HG02623 (cell line): ENCODE measurements at regions not wholly inside any gene's neighbourhood (a gene's known extent, or its start where the extent isn't known, plus 50 kb on each side); places are given as distances from the start of the nearest gene placed in this dataset.
"Not testable (repeated sequence)": the region's sequence is repeated elsewhere in the genome, so short reads cannot be mapped to it uniquely, and the experiment has no call there.

ENCODE experiments used
- ATAC-seq: cut with Tn5 transposase; IDR thresholded peaks from one replicate; pipeline ENCODE4 v1.9.1; 2021; ENCODE audit warnings: moderate library complexity; ENCODE audit not compliant: unreplicated experiment

GRCh38 chr21:28725396-28725795 is 267.3 kb downstream of the LTN1 start:
- no peak for ATAC-seq

- no peak for ATAC-seq
These were observed 269.0 kb downstream of the LTN1 start for GRCh38 chr21:28723646-28724045.

GRCh38 chr21:28719723-28720122 is 273.0 kb downstream of the LTN1 start:
- no peak for ATAC-seq

GRCh38 chr21:28714777-28715464 is 277.8 kb downstream of the LTN1 start:
- ATAC-seq, result no peak

- ATAC-seq, result no peak
These were observed 280.3 kb downstream of the LTN1 start for GRCh38 chr21:28712411-28712810.

- no peak for ATAC-seq
These were observed 287.1 kb downstream of the LTN1 start for GRCh38 chr21:28705616-28706015.

- ATAC-seq, result no peak
These were observed 287.9 kb downstream of the LTN1 start for GRCh38 chr21:28704746-28705145.

- ATAC-seq, result no peak
These were observed 288.8 kb downstream of the LTN1 start for GRCh38 chr21:28703861-28704260.

GRCh38 chr21:28699596-28700259 is 292.9 kb downstream of the LTN1 start:
- no peak for ATAC-seq

- no peak for ATAC-seq
These were observed 293.5 kb downstream of the LTN1 start for GRCh38 chr21:28699186-28699585.

GRCh38 chr21:28696844-28697410 is 295.8 kb downstream of the LTN1 start:
- ATAC-seq, result no peak

- ATAC-seq, result no peak
These were observed 299.2 kb downstream of the LTN1 start for GRCh38 chr21:28693476-28693875.

- ATAC-seq, result no peak
These were observed 302.5 kb downstream of the LTN1 start for GRCh38 chr21:28690196-28690595.

- no peak for ATAC-seq
These were observed 304.3 kb downstream of the LTN1 start for GRCh38 chr21:28688381-28688780.

- no peak for ATAC-seq
These were observed 305.1 kb downstream of the LTN1 start for GRCh38 chr21:28687586-28687985.

GRCh38 chr21:28683982-28684752 is 308.5 kb downstream of the LTN1 start:
- ATAC-seq, result no peak

GRCh38 chr21:28682884-28683283 is 309.8 kb downstream of the LTN1 start:
- ATAC-seq, result not testable (repeated sequence)

- not testable (repeated sequence) for ATAC-seq
These were observed 315.6 kb downstream of the LTN1 start for GRCh38 chr21:28677096-28677495.

GRCh38 chr21:28675331-28676041 is 317.2 kb downstream of the LTN1 start:
- ATAC-seq, result no peak

- ATAC-seq, result no peak
These were observed 317.9 kb downstream of the LTN1 start for GRCh38 chr21:28674763-28675162.
